Fibroblast of pulmonary artery (primary cell): ENCODE measurements at regions not wholly inside any gene's neighbourhood (a gene's known extent, or its start where the extent isn't known, plus 50 kb on each side); places are given as distances from the start of the nearest gene placed in this dataset.
A peak's percentile ranks its signal among the peaks of the same experiment; 100 is the strongest.

Experiments
- DNase-seq: peaks from one replicate; pipeline ENCODE4 v3.0.0-alpha.2; 2010; ENCODE audit warnings: low read depth
- H3K4me3 ChIP-seq: replicated peaks from 2 replicates; pipeline ENCODE4 v1.5.1; 2011; ENCODE audit warnings: low read depth, mild to moderate bottlenecking, control low read depth, low read length, moderate library complexity
- CTCF ChIP-seq: IDR thresholded peaks from 2 replicates; pipeline ENCODE4 v1.5.1; 2011; ENCODE audit warnings: mild to moderate bottlenecking, control low read depth, low read length, inconsistent platforms; ENCODE audit errors: missing control alignments

- TF ChIP-seq CTCF, result no peak
- no peak overlapping the region for H3K4me3 ChIP-seq
- DNase-seq, result no peak
Measured at GRCh38 chr16:73739049-73739769, 557.4 kb upstream of the PSMD7 start.

- no peak overlapping the region for H3K4me3 ChIP-seq
- no peak for DNase-seq
- no peak for TF ChIP-seq CTCF
Measured at GRCh38 chr16:73738266-73738665, 558.3 kb upstream of the PSMD7 start.

GRCh38 chr16:73737637-73738036 is 559.0 kb upstream of the PSMD7 start:
- TF ChIP-seq CTCF, result no peak
- DNase-seq, result no peak
- no peak overlapping the region for H3K4me3 ChIP-seq

- no peak overlapping the region for H3K4me3 ChIP-seq
- TF ChIP-seq CTCF, result no peak
- no peak for DNase-seq
Measured at GRCh38 chr16:73735954-73736353, 560.7 kb upstream of the PSMD7 start.

- no peak for TF ChIP-seq CTCF
- DNase-seq, result peak; percentile 19
- no peak overlapping the region for H3K4me3 ChIP-seq
Measured at GRCh38 chr16:73735018-73735417, 561.6 kb upstream of the PSMD7 start.

- no peak for TF ChIP-seq CTCF
- H3K4me3 ChIP-seq, result no peak overlapping the region
- DNase-seq, result no peak
Measured at GRCh38 chr16:73732681-73733080, 563.9 kb upstream of the PSMD7 start.

GRCh38 chr16:73732143-73732542 is 564.5 kb upstream of the PSMD7 start:
- no peak for DNase-seq
- no peak for TF ChIP-seq CTCF
- H3K4me3 ChIP-seq, result no peak overlapping the region
